Transverse colon (tissue), 4 donors: ENCODE measurements at regions not wholly inside any gene's neighbourhood (a gene's known extent, or its start where the extent isn't known, plus 50 kb on each side); places are given as distances from the start of the nearest gene placed in this dataset.

ENCODE experiments used
- CTCF ChIP-seq, 5 experiments: fragments of 200-600 bp in 3 of 5; fragments of 450-650 bp in 2 of 5; sonication (generic) in 3 of 5; IDR thresholded peaks; 1 replicate in 2 of 5; 2 replicates in 3 of 5; pipeline ENCODE4 v1.5.1; 2016 to 2017; ENCODE audit warnings: antibody characterized with exemption in 5 of 5, inconsistent platforms in 3 of 5, mild to moderate bottlenecking in 2 of 5, moderate library complexity in 1 of 5
- POLR2AphosphoS5 ChIP-seq, 3 donors: sonication (generic); formaldehyde crosslinking; IDR thresholded peaks; one replicate each; pipeline ENCODE4 v1.6.1; 2016; ENCODE audit warnings: antibody characterized with exemption in 3 of 3

DNA sequence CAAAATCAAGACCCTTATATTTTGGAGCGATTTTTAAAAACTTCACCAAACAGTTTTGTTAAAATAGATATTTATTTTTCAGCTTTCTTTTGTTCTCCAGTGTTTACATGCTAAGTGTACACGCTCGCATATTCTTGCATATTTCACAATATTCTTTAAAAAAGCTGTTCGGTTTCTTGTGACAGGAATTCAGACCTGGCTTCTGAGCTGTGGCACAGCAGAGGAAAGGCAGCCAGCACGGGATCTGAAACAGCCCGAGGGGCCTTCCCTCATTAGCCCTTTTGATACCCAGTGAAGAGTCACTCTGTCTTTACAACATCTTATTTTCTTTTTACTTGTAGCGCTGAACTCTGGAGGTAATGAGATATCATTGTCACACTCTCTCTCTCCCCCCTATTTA is 234.0 kb downstream of the B3GLCT start:
- TF ChIP-seq CTCF (IDR thresholded peaks at IDR 0.05) (no peak), POLR2AphosphoS5 (IDR thresholded peaks at IDR 0.05) (no peak)
